HUES6 (cell line): ENCODE measurements at regions not wholly inside any gene's neighbourhood (a gene's known extent, or its start where the extent isn't known, plus 50 kb on each side); places are given as distances from the start of the nearest gene placed in this dataset.

Experiments used
- H3K27ac ChIP-seq: 2 replicates; pipeline ENCODE4 v1.7.0; 2013; ENCODE audit warnings: low read depth, mild to moderate bottlenecking, low read length, inconsistent platforms
- H3K27me3 ChIP-seq: 2 replicates; pipeline ENCODE4 v1.6.1; 2013; ENCODE audit warnings: low read length; ENCODE audit not compliant: control insufficient read depth, insufficient read depth
- H3K36me3 ChIP-seq: 2 replicates; pipeline ENCODE4 v1.6.1; 2013; ENCODE audit warnings: low read length; ENCODE audit not compliant: control insufficient read depth, insufficient read depth
- H3K4me1 ChIP-seq: 2 replicates; pipeline ENCODE4 v1.6.1; 2013; ENCODE audit warnings: low read length; ENCODE audit not compliant: control insufficient read depth, insufficient read depth
- H3K4me3 ChIP-seq: 2 replicates; pipeline ENCODE4 v1.5.1; 2013; ENCODE audit warnings: low read depth, low read length
- H3K9ac ChIP-seq: one replicate; pipeline ENCODE4 v1.6.1; 2013; ENCODE audit warnings: mild to moderate bottlenecking, low read length
- H3K9me3 ChIP-seq: 2 replicates; pipeline ENCODE4 v1.6.1; 2013; ENCODE audit warnings: low read depth, low read length; ENCODE audit not compliant: control insufficient read depth, insufficient read depth

DNA sequence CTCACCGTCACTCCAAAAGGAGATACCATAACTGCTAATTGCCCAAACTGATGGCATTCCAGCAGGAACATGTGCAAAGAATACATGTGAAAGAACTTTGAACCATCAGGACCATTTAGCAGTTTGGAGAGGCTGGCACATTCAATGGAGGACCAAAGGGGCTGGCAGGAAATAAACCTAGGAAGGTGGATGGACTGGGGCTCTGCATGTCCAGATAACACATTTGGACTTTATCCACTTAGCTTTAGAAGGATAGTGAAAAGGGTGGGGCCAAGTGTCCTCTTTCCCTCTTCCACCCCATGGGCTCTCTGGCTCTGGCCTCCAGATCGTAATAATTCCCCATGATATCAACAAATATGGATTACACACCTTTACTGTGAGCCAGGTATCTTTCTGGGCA, 58.8 kb upstream of the CALM2 start:
- no peaks in the 10 kb centered on the region for H3K36me3 ChIP-seq
- H3K27ac ChIP-seq, result no peak overlapping the region
- no peaks in the 10 kb centered on the region for H3K9me3 ChIP-seq
- H3K4me1 ChIP-seq, result peaks cover 47% of the 10 kb centered on the region
- H3K4me3 ChIP-seq, result no peak overlapping the region
- H3K27me3 ChIP-seq, result no peaks in the 10 kb centered on the region
- H3K9ac ChIP-seq, result no peak overlapping the region

DNA sequence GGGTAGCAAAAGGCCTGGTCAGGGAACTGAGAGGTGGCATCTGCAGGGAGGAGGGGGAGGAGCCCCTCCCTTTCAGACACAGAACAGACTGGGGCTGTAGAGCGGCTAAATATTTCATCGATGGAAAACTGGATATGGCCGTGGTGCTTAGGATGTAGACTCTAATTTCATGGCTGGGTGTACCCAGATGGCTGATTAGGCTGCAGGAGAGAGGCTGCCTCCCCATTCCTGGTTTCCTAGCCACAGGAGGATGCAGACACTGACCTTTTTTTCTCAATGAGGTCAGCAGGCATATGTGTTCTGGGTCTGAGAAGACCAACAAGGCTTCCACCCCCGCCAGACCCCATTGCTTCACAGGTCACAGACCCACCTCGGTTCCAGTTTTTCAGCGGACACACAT, 58.1 kb upstream of the CALM2 start:
- Histone ChIP-seq H3K4me3 (no peak overlapping the region), H3K27ac (no peak overlapping the region), H3K27me3 (no peaks in the 10 kb centered on the region), H3K4me1 (peaks cover 40% of the 10 kb centered on the region), H3K36me3 (no peaks in the 10 kb centered on the region), H3K9me3 (no peaks in the 10 kb centered on the region), H3K9ac (no peak overlapping the region)

DNA sequence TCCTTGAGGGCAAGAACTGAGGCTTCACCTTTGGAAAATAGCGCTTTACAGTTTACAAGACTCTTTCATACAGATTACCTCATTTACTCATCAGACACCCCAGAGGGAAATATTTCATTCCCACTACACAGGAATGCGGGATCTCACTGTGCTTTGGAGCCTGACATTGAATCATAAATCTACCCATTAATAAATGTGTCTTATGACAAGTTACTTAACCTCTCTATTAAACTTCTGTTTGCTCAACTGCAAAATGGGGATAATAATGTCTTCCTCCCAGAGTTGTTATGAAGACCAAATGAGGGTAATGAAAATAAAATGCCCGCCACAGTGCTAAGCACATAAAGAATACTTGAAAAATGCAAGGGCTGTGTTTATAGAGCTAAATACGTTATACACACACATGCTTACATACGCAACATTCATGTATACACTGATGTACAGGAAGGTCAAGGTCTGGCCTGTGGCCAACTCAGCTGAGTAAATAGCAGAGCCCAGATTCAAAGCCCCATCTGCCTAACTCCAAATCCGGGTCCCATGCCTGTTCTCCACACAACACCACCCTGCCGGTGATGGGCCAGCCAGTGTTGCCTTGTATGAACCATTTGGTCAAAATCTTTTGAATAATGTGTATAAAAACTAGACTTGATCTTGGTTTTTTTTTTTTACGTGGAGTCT, 56.6 kb upstream of the CALM2 start:
- no peaks in the 10 kb centered on the region for H3K9me3 ChIP-seq
- peaks cover 29% of the 10 kb centered on the region for H3K4me1 ChIP-seq
- no peaks in the 10 kb centered on the region for H3K36me3 ChIP-seq
- no peak overlapping the region for H3K4me3 ChIP-seq
- H3K9ac ChIP-seq, result no peak overlapping the region
- no peak overlapping the region for H3K27ac ChIP-seq
- no peaks in the 10 kb centered on the region for H3K27me3 ChIP-seq

DNA sequence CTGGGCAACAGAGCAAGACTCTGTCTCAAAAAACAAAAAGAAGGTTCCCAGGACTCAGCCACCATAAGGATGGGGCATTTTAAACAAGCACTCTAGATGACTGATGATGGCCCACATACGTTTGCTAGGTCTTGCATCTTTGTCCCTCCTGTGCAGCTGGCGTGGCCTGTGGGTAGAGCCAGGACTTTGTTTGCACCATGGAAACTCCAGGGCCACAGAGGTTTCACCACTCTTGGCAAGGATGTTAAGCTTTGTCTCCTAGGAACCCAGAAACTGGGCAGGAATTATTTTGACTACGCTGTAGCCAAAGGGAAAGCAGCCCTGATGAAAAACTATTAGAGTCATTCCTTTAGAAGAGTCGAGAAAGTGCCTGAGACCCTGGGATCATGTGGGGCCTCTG, 54.1 kb upstream of the CALM2 start:
- H3K27ac ChIP-seq, result no peak overlapping the region
- no peaks in the 10 kb centered on the region for H3K36me3 ChIP-seq
- no peak overlapping the region for H3K4me3 ChIP-seq
- H3K4me1 ChIP-seq, result peaks cover 32% of the 10 kb centered on the region; the same call in 1 of the 2 replicates
- no peaks in the 10 kb centered on the region for H3K27me3 ChIP-seq
- no peak overlapping the region for H3K9ac ChIP-seq
- H3K9me3 ChIP-seq, result no peaks in the 10 kb centered on the region

DNA sequence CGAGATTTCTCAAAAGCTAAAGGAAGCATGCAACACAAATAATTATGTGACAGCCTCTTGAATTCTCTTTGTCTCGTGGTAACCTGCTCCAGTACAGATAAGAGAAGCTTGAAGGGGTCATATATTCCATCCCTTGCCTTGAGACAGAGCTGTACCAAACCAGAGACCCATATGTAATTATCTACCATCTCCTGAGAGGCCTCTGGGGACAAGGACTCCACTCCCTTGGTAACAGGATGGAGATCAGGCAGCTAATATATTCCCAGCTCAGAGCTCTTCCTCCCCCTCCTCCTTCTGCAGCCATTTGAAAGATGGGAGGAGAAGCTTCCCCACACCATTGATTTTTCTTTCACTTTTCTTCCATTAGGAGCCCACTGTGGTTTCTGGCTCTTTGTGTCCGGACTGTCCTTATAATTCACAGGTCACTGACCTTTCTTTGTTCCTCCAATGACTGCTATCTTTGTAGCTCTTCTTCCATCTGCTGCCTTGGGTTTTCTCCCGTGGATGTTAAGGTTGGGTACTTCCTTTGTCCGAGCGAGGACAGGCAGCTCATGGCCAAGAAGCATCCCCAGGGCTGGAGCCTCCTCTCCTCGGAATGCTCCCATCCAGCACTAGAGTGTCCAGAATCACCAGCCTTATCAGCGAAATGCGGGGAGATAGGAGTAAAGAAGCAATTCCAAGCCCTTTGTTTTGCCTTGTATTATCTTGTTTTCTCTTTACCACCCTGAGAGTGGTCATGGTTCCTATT, 51.4 kb upstream of the CALM2 start:
- H3K36me3 ChIP-seq, result no peaks in the 10 kb centered on the region
- no peak overlapping the region; the same call in 1 of the 2 replicates for H3K27ac ChIP-seq
- H3K27me3 ChIP-seq, result no peaks in the 10 kb centered on the region
- no peak overlapping the region for H3K9ac ChIP-seq
- H3K4me3 ChIP-seq, result no peak overlapping the region
- H3K4me1 ChIP-seq, result peaks cover 27% of the 10 kb centered on the region; the same call in 1 of the 2 replicates
- H3K9me3 ChIP-seq, result no peaks in the 10 kb centered on the region

DNA sequence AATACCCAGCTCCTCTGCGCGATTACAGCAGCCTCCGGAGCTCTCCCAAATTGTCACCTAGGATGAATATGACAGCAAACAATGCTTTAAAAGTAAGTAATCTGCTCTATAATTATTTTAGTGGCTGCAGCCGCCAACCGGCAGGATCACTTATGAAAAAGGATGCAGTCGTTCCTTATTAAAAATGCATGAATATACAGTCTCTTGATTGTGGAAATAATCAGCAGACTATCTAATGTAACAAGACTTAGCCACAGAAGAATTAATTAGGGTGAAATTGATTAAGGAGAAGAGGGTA, 50.6 kb upstream of the CALM2 start:
- Histone ChIP-seq H3K4me3 (no peak overlapping the region), H3K9ac (no peak overlapping the region), H3K4me1 (peaks cover 27% of the 10 kb centered on the region; the same call in 1 of the 2 replicates), H3K27ac (no peak overlapping the region), H3K36me3 (no peaks in the 10 kb centered on the region), H3K9me3 (no peaks in the 10 kb centered on the region), H3K27me3 (no peaks in the 10 kb centered on the region)

DNA sequence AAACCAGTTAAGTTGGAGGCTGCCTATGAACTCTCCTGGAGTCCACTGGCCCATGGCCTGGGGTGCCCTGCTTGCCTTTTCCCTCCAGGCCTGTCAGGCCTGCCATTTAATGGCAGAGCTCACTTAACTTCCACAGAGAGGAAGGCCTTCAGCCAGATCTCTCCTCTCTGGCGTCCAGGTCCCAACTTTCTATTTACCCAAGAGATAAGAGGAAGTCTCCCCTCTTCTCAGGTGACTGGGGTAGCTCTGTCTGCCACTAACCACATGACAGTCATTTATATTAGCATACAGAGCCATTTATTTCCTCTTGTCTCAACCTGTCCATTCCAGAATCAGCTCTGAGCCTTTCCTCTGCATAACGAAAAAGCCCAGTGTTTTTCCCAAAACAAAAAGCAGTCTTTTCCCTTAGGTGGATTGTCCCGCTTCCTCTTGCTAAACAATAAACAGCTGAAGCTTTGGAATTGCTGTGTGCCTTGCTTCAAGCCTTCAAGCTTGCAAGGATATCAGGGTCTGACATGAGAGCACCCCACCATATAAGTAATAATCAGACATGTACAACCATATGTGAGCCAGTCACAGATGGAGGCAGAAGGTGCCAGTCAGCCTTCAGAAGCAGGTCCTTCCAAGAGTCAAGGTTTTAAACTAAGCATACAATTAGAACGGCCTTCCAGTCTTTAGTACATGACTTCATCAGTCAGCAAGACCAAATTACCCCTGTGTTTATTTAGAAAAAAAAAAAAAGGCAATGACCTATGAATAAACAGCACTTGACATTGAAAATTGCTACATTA, 50.0 kb upstream of the CALM2 start:
- Histone ChIP-seq H3K4me3 (no peak overlapping the region), H3K27ac (no peak overlapping the region), H3K9me3 (no peaks in the 10 kb centered on the region)

More for the DNA sequence above, 50.0 kb upstream of the CALM2 start:
- H3K36me3 ChIP-seq, result no peaks in the 10 kb centered on the region
- no peaks in the 10 kb centered on the region for H3K27me3 ChIP-seq
- H3K4me1 ChIP-seq, result peaks cover 27% of the 10 kb centered on the region; the same call in 1 of the 2 replicates
- H3K9ac ChIP-seq, result no peak overlapping the region
